WTC11 (cell line): ENCODE measurements at regions not wholly inside any gene's neighbourhood (a gene's known extent, or its start where the extent isn't known, plus 50 kb on each side); places are given as distances from the start of the nearest gene placed in this dataset.
A peak's percentile ranks its signal among the peaks of the same experiment; 100 is the strongest.

Experiments used
- ATAC-seq: fragments of 200-7000 bp; cut with Tn5 transposase; 2 replicates; pipeline ENCODE4 v1.10.0; 2021; ENCODE audit warnings: mild to moderate bottlenecking, moderate library complexity
- CTCF ChIA-PET: fragments of 300-600 bp; sonication (Branson Sonifier 250); formaldehyde crosslinking; loops from one replicate; lab custom pipeline; 2021; ENCODE audit warnings: antibody characterized with exemption; lab: Charles Lee
- POLR2A ChIA-PET: fragments of 350-600 bp; sonication (Branson Sonifier 250); formaldehyde crosslinking; loops from one replicate; lab custom pipeline; 2021; ENCODE audit warnings: antibody characterized with exemption; lab: Charles Lee
- DNase-seq: peaks from one replicate; pipeline ENCODE4 v3.0.0; 2021; ENCODE audit warnings: low spot score
- H3K27ac Mint-ChIP-seq: 2 replicates; pipeline ENCODE4 v1.8.0; 2021; ENCODE audit warnings: mixed read lengths
- H3K27me3 Mint-ChIP-seq: 2 replicates; pipeline ENCODE4 v1.8.0; 2021; ENCODE audit warnings: low read depth, mild to moderate bottlenecking, moderate library complexity, mixed read lengths
- H3K36me3 Mint-ChIP-seq: 2 replicates; pipeline ENCODE4 v1.8.0; 2021; ENCODE audit warnings: mixed read lengths
- H3K4me1 Mint-ChIP-seq: 2 replicates; pipeline ENCODE4 v1.8.0; 2022; ENCODE audit warnings: mixed read lengths
- H3K4me3 Mint-ChIP-seq: 2 replicates; pipeline ENCODE4 v1.8.0; 2021; ENCODE audit warnings: mild to moderate bottlenecking, moderate library complexity, mixed read lengths
- H3K9me3 Mint-ChIP-seq: 2 replicates; pipeline ENCODE4 v1.8.0; 2021; ENCODE audit warnings: mixed read lengths
- ATF1 ChIP-seq: sonication (generic); formaldehyde crosslinking; IDR thresholded peaks from 2 replicates; pipeline ENCODE4 v1.8.1; 2023; ENCODE audit warnings: mild to moderate bottlenecking, moderate library complexity, missing genetic modification reagents
- CBFB ChIP-seq: sonication (generic); formaldehyde crosslinking; IDR thresholded peaks from 2 replicates; pipeline ENCODE4 v1.8.1; 2022; ENCODE audit warnings: mild to moderate bottlenecking, low read depth, missing genetic modification reagents
- CREM ChIP-seq: sonication (generic); formaldehyde crosslinking; IDR thresholded peaks from 2 replicates; pipeline ENCODE4 v1.8.1; 2022; ENCODE audit warnings: mild to moderate bottlenecking, missing genetic modification reagents, moderate library complexity
- ESRRA ChIP-seq: sonication (generic); formaldehyde crosslinking; IDR thresholded peaks from 2 replicates; pipeline ENCODE4 v1.8.1; 2022; ENCODE audit warnings: mild to moderate bottlenecking, missing genetic modification reagents, borderline replicate concordance
- FOXJ3 ChIP-seq: sonication (generic); formaldehyde crosslinking; IDR thresholded peaks from 2 replicates; pipeline ENCODE4 v1.9.0; 2021; ENCODE audit warnings: missing genetic modification reagents, mild to moderate bottlenecking, borderline replicate concordance
- GTF2I ChIP-seq: fragments of 250-450 bp; sonication (Bioruptor Pico); conservative IDR thresholded peaks from 2 replicates; pipeline ENCODE4 v1.4.0; 2021; ENCODE audit warnings: mild to moderate bottlenecking
- HMGA2 ChIP-seq: fragments of 250-450 bp; sonication (Bioruptor Pico); IDR thresholded peaks from 2 replicates; pipeline ENCODE4 v1.4.0; 2021; ENCODE audit warnings: mild to moderate bottlenecking, moderate library complexity
- KAT7 ChIP-seq: sonication (generic); formaldehyde crosslinking; IDR thresholded peaks from 2 replicates; pipeline ENCODE4 v1.8.1; 2023; ENCODE audit warnings: missing genetic modification reagents, mild to moderate bottlenecking, borderline replicate concordance
- MYBL2 ChIP-seq: sonication (generic); formaldehyde crosslinking; IDR thresholded peaks from 2 replicates; pipeline ENCODE4 v1.8.1; 2023; ENCODE audit warnings: mild to moderate bottlenecking, moderate library complexity, missing genetic modification reagents
- OVOL2 ChIP-seq: fragments of 250-450 bp; sonication (Bioruptor Pico); IDR thresholded peaks from 2 replicates; pipeline ENCODE4 v1.9.0; 2021; ENCODE audit warnings: mild to moderate bottlenecking, borderline replicate concordance
- TEAD1 ChIP-seq: sonication (generic); formaldehyde crosslinking; IDR thresholded peaks from 2 replicates; pipeline ENCODE4 v1.8.0; 2022; ENCODE audit warnings: mild to moderate bottlenecking, missing genetic modification reagents
- TP53 ChIP-seq: sonication (generic); formaldehyde crosslinking; IDR thresholded peaks from 2 replicates; pipeline ENCODE4 v1.8.1; 2023; ENCODE audit warnings: mild to moderate bottlenecking, missing genetic modification reagents
- ZNF396 ChIP-seq: fragments of 250-450 bp; sonication (Bioruptor Pico); IDR thresholded peaks from 2 replicates; pipeline ENCODE4 v1.8.0; 2021; ENCODE audit warnings: mild to moderate bottlenecking, moderate library complexity, borderline replicate concordance
- ZNF671 ChIP-seq: fragments of 250-450 bp; sonication (Bioruptor Pico); IDR thresholded peaks from 2 replicates; pipeline ENCODE4 v1.8.0; 2021; ENCODE audit warnings: mild to moderate bottlenecking
- TF ChIP-seq, protein P1 (sequence below): sonication (generic); formaldehyde crosslinking; IDR thresholded peaks from 2 replicates; pipeline ENCODE4 v1.8.1; 2023; ENCODE audit warnings: mild to moderate bottlenecking, missing genetic modification reagents
- TF ChIP-seq, protein P2 (sequence below): sonication (generic); formaldehyde crosslinking; IDR thresholded peaks from 2 replicates; pipeline ENCODE4 v1.8.1; 2022; ENCODE audit warnings: mild to moderate bottlenecking, missing genetic modification reagents, moderate library complexity, borderline replicate concordance
- TF ChIP-seq, protein P3 (sequence below): sonication (generic); formaldehyde crosslinking; IDR thresholded peaks from 2 replicates; pipeline ENCODE4 v1.8.0; 2022; ENCODE audit warnings: missing genetic modification reagents
- TF ChIP-seq, protein P4 (sequence below): sonication (generic); formaldehyde crosslinking; IDR thresholded peaks from 2 replicates; pipeline ENCODE4 v1.8.1; 2023; ENCODE audit warnings: mild to moderate bottlenecking, missing genetic modification reagents
- TF ChIP-seq, protein P5 (sequence below): sonication (generic); formaldehyde crosslinking; IDR thresholded peaks from 2 replicates; pipeline ENCODE4 v1.8.0; 2022; ENCODE audit warnings: mild to moderate bottlenecking, missing genetic modification reagents
- TF ChIP-seq, protein P6 (sequence below): sonication (generic); formaldehyde crosslinking; IDR thresholded peaks from 2 replicates; pipeline ENCODE4 v1.8.0; 2022; ENCODE audit warnings: mild to moderate bottlenecking, missing genetic modification reagents

DNA sequence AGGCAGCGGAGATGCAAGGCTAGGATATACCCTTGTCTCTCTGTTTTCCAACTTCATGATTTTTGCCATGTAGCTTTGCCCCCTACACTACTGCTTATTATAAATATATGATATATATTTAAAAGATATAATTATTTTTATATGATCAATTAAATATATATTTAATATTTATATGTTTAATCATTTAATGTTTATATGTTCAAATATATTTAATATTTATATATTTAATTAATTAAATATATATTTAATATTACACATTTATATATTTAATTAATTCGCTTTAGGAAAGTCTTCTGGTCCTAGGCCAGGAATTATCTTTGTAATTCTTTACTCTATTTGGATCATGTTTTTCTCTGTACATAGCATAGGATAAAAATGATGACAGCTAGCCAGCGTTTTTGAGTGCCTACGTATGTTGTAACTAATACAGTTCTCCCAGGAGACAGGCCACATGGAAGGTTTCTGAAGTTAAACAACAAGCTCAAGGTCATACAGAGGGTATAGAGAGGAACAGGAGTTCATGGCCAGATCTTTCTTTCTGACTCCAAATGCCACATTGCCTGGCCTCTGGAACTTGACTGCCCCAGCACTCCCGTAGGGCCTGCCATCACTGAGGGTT, 192.5 kb downstream of the KCNA5 start:
- peak; percentile 99; the same call in 1 of the 2 replicates for TF ChIP-seq HMGA2 (CRISPR knock-in tag)
- TF ChIP-seq ZNF671 (CRISPR knock-in tag): no peak
- ATAC-seq: no peak
- Mint-ChIP-seq H3K9me3 (no peaks in the 10 kb centered on the region), H3K27ac (no peak overlapping the region), H3K27me3 (no peaks in the 10 kb centered on the region; the same call in 1 of the 2 replicates), H3K4me1 (peaks cover 7% of the 10 kb centered on the region), H3K36me3 (no peaks in the 10 kb centered on the region), H3K4me3 (no peak overlapping the region)
- ChIA-PET CTCF (no interaction called here), POLR2A (no interaction called here)
- no peak for DNase-seq

DNA sequence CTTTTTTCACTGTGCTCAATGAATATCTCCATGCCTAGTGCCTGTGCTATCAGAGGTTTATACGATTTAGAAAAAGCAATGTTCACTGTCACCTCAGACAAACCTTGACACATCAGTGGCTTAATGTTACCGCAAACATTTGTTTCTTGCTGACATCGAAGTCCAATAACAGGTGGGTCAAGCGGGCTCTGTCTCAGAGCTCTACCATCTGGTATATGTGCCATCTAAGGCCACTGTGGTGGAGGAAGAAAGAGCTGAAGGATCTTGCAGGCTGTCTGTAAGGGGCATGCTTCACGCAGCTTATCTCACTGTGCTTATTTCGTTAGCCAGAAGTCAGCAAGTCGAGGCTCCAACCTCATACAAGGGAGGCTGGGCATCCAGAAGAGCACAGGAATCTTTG, 189.5 kb upstream of the NTF3 start:
- Mint-ChIP-seq H3K4me3 (no peak overlapping the region), H3K9me3 (peaks cover 7% of the 10 kb centered on the region), H3K27ac (no peak overlapping the region), H3K4me1 (peaks cover 52% of the 10 kb centered on the region), H3K36me3 (peaks cover 3% of the 10 kb centered on the region; the same call in 1 of the 2 replicates), H3K27me3 (0 out of 2 replicates have a peak, but pooled peaks cover 3% of the 10 kb centered on the region)
- TF ChIP-seq, protein P1, sequence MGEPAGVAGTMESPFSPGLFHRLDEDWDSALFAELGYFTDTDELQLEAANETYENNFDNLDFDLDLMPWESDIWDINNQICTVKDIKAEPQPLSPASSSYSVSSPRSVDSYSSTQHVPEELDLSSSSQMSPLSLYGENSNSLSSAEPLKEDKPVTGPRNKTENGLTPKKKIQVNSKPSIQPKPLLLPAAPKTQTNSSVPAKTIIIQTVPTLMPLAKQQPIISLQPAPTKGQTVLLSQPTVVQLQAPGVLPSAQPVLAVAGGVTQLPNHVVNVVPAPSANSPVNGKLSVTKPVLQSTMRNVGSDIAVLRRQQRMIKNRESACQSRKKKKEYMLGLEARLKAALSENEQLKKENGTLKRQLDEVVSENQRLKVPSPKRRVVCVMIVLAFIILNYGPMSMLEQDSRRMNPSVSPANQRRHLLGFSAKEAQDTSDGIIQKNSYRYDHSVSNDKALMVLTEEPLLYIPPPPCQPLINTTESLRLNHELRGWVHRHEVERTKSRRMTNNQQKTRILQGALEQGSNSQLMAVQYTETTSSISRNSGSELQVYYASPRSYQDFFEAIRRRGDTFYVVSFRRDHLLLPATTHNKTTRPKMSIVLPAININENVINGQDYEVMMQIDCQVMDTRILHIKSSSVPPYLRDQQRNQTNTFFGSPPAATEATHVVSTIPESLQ: no peak
- TF ChIP-seq CREM (CRISPR knock-in tag): no peak
- TF ChIP-seq, protein P2, sequence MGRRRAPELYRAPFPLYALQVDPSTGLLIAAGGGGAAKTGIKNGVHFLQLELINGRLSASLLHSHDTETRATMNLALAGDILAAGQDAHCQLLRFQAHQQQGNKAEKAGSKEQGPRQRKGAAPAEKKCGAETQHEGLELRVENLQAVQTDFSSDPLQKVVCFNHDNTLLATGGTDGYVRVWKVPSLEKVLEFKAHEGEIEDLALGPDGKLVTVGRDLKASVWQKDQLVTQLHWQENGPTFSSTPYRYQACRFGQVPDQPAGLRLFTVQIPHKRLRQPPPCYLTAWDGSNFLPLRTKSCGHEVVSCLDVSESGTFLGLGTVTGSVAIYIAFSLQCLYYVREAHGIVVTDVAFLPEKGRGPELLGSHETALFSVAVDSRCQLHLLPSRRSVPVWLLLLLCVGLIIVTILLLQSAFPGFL (CRISPR knock-in tag): no peak
- no peak for TF ChIP-seq CBFB
- no peak for TF ChIP-seq KAT7 (CRISPR knock-in tag)
- ChIA-PET CTCF (interaction anchor here (1.2 kb wide), 1 partner anchor 186 kb away, joined by 4 read pairs; no protein-coding TSS in a partner anchor), POLR2A (no interaction called here)
- ATAC-seq: no peak
- no peak for DNase-seq

DNA sequence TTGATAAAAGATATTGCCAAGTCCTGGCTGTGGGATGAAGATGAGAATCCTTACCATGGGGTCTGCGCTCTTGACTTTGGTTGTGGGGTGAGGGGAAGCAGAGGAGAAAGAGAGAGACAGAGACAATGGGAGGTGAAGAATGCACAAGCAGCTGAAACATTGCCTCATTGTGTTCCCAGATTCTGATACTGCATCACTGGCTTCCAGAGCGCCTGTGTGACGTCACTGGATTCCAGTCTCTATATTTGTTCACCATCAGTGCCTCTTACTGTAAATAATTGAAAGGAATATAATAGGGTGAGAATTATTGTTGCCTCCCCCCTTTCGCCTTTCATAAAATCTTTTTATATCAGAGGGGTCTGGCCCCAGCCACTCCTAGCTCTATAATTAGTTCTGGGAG, 188.9 kb upstream of the NTF3 start:
- H3K27ac Mint-ChIP-seq: no peak overlapping the region
- peaks cover 7% of the 10 kb centered on the region for H3K9me3 Mint-ChIP-seq
- no peak overlapping the region for H3K4me3 Mint-ChIP-seq
- CTCF ChIA-PET: interaction anchor here (1.2 kb wide), 1 partner anchor 185 kb away, joined by 4 read pairs; no protein-coding TSS in a partner anchor
- peaks cover 3% of the 10 kb centered on the region; the same call in 1 of the 2 replicates for H3K36me3 Mint-ChIP-seq
- ATAC-seq (no peak), DNase-seq (no peak)
- 0 out of 2 replicates have a peak, but pooled peaks cover 3% of the 10 kb centered on the region for H3K27me3 Mint-ChIP-seq
- POLR2A ChIA-PET: no interaction called here
- H3K4me1 Mint-ChIP-seq: peaks cover 52% of the 10 kb centered on the region
- TF ChIP-seq ESRRA (CRISPR knock-in tag): no peak
- TF ChIP-seq ATF1 (CRISPR knock-in tag): no peak
- no peak for TF ChIP-seq TEAD1 (CRISPR knock-in tag)
- TF ChIP-seq, protein P3, sequence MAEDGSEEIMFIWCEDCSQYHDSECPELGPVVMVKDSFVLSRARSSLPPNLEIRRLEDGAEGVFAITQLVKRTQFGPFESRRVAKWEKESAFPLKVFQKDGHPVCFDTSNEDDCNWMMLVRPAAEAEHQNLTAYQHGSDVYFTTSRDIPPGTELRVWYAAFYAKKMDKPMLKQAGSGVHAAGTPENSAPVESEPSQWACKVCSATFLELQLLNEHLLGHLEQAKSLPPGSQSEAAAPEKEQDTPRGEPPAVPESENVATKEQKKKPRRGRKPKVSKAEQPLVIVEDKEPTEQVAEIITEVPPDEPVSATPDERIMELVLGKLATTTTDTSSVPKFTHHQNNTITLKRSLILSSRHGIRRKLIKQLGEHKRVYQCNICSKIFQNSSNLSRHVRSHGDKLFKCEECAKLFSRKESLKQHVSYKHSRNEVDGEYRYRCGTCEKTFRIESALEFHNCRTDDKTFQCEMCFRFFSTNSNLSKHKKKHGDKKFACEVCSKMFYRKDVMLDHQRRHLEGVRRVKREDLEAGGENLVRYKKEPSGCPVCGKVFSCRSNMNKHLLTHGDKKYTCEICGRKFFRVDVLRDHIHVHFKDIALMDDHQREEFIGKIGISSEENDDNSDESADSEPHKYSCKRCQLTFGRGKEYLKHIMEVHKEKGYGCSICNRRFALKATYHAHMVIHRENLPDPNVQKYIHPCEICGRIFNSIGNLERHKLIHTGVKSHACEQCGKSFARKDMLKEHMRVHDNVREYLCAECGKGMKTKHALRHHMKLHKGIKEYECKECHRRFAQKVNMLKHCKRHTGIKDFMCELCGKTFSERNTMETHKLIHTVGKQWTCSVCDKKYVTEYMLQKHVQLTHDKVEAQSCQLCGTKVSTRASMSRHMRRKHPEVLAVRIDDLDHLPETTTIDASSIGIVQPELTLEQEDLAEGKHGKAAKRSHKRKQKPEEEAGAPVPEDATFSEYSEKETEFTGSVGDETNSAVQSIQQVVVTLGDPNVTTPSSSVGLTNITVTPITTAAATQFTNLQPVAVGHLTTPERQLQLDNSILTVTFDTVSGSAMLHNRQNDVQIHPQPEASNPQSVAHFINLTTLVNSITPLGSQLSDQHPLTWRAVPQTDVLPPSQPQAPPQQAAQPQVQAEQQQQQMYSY (CRISPR knock-in tag): no peak
- no peak for TF ChIP-seq MYBL2 (CRISPR knock-in tag)
- TF ChIP-seq, protein P4, sequence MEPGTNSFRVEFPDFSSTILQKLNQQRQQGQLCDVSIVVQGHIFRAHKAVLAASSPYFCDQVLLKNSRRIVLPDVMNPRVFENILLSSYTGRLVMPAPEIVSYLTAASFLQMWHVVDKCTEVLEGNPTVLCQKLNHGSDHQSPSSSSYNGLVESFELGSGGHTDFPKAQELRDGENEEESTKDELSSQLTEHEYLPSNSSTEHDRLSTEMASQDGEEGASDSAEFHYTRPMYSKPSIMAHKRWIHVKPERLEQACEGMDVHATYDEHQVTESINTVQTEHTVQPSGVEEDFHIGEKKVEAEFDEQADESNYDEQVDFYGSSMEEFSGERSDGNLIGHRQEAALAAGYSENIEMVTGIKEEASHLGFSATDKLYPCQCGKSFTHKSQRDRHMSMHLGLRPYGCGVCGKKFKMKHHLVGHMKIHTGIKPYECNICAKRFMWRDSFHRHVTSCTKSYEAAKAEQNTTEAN (CRISPR knock-in tag): no peak
- TF ChIP-seq ZNF396: no peak
- TF ChIP-seq, protein P5, sequence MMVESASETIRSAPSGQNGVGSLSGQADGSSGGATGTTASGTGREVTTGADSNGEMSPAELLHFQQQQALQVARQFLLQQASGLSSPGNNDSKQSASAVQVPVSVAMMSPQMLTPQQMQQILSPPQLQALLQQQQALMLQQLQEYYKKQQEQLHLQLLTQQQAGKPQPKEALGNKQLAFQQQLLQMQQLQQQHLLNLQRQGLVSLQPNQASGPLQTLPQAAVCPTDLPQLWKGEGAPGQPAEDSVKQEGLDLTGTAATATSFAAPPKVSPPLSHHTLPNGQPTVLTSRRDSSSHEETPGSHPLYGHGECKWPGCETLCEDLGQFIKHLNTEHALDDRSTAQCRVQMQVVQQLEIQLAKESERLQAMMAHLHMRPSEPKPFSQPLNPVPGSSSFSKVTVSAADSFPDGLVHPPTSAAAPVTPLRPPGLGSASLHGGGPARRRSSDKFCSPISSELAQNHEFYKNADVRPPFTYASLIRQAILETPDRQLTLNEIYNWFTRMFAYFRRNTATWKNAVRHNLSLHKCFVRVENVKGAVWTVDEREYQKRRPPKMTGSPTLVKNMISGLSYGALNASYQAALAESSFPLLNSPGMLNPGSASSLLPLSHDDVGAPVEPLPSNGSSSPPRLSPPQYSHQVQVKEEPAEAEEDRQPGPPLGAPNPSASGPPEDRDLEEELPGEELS (CRISPR knock-in tag): no peak
- no peak for TF ChIP-seq GTF2I (CRISPR knock-in tag)
- TF ChIP-seq, protein P6, sequence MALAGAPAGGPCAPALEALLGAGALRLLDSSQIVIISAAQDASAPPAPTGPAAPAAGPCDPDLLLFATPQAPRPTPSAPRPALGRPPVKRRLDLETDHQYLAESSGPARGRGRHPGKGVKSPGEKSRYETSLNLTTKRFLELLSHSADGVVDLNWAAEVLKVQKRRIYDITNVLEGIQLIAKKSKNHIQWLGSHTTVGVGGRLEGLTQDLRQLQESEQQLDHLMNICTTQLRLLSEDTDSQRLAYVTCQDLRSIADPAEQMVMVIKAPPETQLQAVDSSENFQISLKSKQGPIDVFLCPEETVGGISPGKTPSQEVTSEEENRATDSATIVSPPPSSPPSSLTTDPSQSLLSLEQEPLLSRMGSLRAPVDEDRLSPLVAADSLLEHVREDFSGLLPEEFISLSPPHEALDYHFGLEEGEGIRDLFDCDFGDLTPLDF: no peak
- TF ChIP-seq OVOL2: no peak
- TF ChIP-seq FOXJ3 (CRISPR knock-in tag): no peak
- no peak for TF ChIP-seq TP53 (CRISPR knock-in tag)
